ENCODE measurements at regions not wholly inside any gene's neighbourhood (a gene's known extent, or its start where the extent isn't known, plus 50 kb on each side); places are given as distances from the start of the nearest gene placed in this dataset.
"Not testable (repeated sequence)": the region's sequence is repeated elsewhere in the genome, so short reads cannot be mapped to it uniquely, and the experiment has no call there.

DNA sequence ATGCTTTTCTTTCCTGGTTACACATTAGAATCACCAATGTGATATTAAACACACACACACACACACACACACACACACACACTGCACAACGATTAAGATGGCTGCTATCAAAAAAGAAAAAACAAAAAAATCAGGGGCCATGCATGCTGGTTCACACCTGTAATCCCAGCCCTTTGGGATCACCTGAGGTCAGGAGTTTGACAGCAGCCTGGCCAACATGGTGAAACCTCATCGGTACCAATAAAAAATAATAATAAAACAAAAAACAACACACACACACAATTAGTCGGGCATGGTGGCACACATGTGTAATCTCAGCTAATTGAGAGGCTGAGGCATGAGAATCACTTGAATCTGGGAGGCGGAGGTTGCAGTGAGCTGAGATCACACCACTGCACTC lies 5290.8 kb upstream of the TPTE start:
- H3K9me3 ChIP-seq (ENCODE audit: control insufficient read depth, insufficient read depth, low read length), result peaks cover 29% of the 10 kb centered on the region
- H3K79me2 ChIP-seq (ENCODE audit: control insufficient read depth, low read length); H3K27ac ChIP-seq (ENCODE audit: low read depth, low read length): not testable (repeated sequence)

DNA sequence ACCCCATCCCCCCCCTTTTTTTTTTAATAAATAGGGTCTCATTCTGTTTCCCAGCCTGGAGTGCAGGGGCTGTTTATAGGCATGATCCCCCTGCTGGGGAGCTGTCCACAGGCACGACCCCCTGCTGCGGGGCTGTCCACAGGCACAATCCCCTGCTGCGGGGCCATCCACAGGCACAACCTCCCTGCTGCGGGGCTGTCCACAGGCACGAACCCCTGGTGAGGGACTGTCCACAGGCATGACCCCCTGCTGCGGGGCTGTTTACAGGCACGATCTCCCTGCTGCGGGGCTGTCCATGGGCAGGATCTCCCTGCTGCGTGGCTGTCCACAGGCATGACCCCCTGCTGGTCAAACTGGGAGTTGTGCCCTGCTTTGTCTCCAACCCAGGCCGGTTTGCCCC lies 5290.1 kb upstream of the TPTE start:
- not testable (repeated sequence) for H3K4me3 ChIP-seq (ENCODE audit: low read length)

More for the DNA sequence above, 5290.8 kb upstream of the TPTE start:
- not testable (repeated sequence) for H3K4me3 ChIP-seq (ENCODE audit: low read length); H3K9me2 ChIP-seq (replicated peaks; ENCODE audit: control insufficient read depth, low read length); H3K27me3 ChIP-seq (ENCODE audit: control insufficient read depth, low read length); H3F3A ChIP-seq (ENCODE audit: control insufficient read depth, insufficient read depth); H3K4me2 ChIP-seq (ENCODE audit: low read length); H4K20me1 ChIP-seq (ENCODE audit: control insufficient read depth, insufficient read depth, low read depth, low read length); H3K36me3 ChIP-seq (ENCODE audit: control insufficient read depth, low read length); H3K4me1 ChIP-seq (ENCODE audit: control insufficient read depth, low read length)

DNA sequence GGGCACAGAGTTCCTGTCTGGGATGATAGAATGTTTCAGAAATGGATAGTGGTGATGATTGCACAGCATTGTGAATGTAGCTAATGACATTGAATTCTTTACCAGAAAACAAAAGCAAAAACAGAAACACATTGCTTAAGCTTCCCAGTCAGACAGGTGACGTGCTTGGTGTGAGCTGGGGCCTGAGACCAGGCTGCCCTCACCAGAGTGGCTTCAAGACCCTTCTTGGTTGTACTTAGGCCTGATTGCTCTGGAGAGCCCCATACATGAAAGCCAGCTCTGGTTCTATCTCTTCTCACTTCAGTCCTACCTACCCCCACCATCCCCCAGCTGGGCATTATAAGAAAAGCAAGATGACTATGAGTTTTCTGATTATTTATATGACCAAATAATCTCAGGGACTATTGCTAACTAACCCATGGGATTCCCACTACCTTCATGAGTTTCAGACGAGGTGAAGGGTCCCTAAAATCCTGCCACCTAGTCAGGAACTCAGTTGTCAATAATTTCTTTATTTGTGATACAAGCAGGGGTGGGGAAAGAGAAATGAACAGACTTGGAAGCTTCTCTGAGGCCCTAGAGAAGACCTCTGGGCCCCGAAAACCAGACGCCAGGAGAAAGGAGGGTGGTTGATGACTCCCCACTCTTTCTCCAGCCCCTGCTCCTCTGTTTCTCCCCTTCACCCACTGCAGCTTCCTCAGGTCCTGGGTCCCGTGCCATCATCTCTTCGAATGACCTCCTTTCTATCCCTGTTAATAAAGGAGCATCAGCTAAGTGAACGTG lies 5289.0 kb upstream of the TPTE start:
- not testable (repeated sequence) for H3K27ac ChIP-seq (ENCODE audit: low read depth, low read length); H3F3A ChIP-seq (ENCODE audit: control insufficient read depth, insufficient read depth); H3K4me1 ChIP-seq (ENCODE audit: control insufficient read depth, low read length); H3K4me2 ChIP-seq (ENCODE audit: low read length); H3K4me3 ChIP-seq (ENCODE audit: low read length); H3K79me2 ChIP-seq (ENCODE audit: control insufficient read depth, low read length); H3K36me3 ChIP-seq (ENCODE audit: control insufficient read depth, low read length); H3K9me2 ChIP-seq (replicated peaks; ENCODE audit: control insufficient read depth, low read length); H3K27me3 ChIP-seq (ENCODE audit: control insufficient read depth, low read length); H4K20me1 ChIP-seq (ENCODE audit: control insufficient read depth, insufficient read depth, low read depth, low read length)
- peaks cover 34% of the 10 kb centered on the region for H3K9me3 ChIP-seq (ENCODE audit: control insufficient read depth, insufficient read depth, low read length)

More for the DNA sequence above, 5290.1 kb upstream of the TPTE start:
- not testable (repeated sequence) for H3K9me2 ChIP-seq (replicated peaks; ENCODE audit: control insufficient read depth, low read length); H3F3A ChIP-seq (ENCODE audit: control insufficient read depth, insufficient read depth); H3K79me2 ChIP-seq (ENCODE audit: control insufficient read depth, low read length); H3K4me1 ChIP-seq (ENCODE audit: control insufficient read depth, low read length); H3K4me2 ChIP-seq (ENCODE audit: low read length); H4K20me1 ChIP-seq (ENCODE audit: control insufficient read depth, insufficient read depth, low read depth, low read length); H3K36me3 ChIP-seq (ENCODE audit: control insufficient read depth, low read length); H3K27ac ChIP-seq (ENCODE audit: low read depth, low read length); H3K27me3 ChIP-seq (ENCODE audit: control insufficient read depth, low read length)
- H3K9me3 ChIP-seq (ENCODE audit: control insufficient read depth, insufficient read depth, low read length), result peaks cover 29% of the 10 kb centered on the region

DNA sequence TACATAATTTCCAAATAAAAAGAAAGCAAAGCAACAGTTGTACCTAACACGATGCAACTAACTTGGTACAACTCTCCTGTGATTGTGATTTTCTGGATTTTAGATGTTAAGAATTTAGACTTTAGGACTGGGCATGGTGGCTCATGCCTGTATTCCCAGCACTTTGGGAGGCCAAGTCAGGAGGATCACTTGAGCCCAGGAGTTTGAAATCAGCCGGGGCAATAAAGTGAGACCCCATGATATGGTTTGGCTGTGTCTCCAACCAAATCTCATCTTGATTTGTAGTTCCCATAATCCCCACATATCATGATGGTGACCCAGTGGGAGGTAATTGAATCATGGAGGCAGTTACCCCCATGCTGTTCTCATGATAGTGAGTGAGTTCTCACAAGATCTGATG lies 5285.6 kb upstream of the TPTE start:
- not testable (repeated sequence) for H3K4me3 ChIP-seq (ENCODE audit: low read length); H3K9me2 ChIP-seq (replicated peaks; ENCODE audit: control insufficient read depth, low read length); H3F3A ChIP-seq (ENCODE audit: control insufficient read depth, insufficient read depth); H3K4me1 ChIP-seq (ENCODE audit: control insufficient read depth, low read length); H3K4me2 ChIP-seq (ENCODE audit: low read length); H3K27me3 ChIP-seq (ENCODE audit: control insufficient read depth, low read length); H3K36me3 ChIP-seq (ENCODE audit: control insufficient read depth, low read length); H3K79me2 ChIP-seq (ENCODE audit: control insufficient read depth, low read length); H4K20me1 ChIP-seq (ENCODE audit: control insufficient read depth, insufficient read depth, low read depth, low read length); H3K27ac ChIP-seq (ENCODE audit: low read depth, low read length)
- peaks cover 24% of the 10 kb centered on the region for H3K9me3 ChIP-seq (ENCODE audit: control insufficient read depth, insufficient read depth, low read length)

- not testable (repeated sequence) for H3K79me2 ChIP-seq (ENCODE audit: control insufficient read depth, low read length); H3K4me1 ChIP-seq (ENCODE audit: control insufficient read depth, low read length); H3K4me2 ChIP-seq (ENCODE audit: low read length); H3K36me3 ChIP-seq (ENCODE audit: control insufficient read depth, low read length); H3K27me3 ChIP-seq (ENCODE audit: control insufficient read depth, low read length); H3K4me3 ChIP-seq (ENCODE audit: low read length); H3K9me2 ChIP-seq (replicated peaks; ENCODE audit: control insufficient read depth, low read length); H4K20me1 ChIP-seq (ENCODE audit: control insufficient read depth, insufficient read depth, low read depth, low read length); H3K27ac ChIP-seq (ENCODE audit: low read depth, low read length); H3F3A ChIP-seq (ENCODE audit: control insufficient read depth, insufficient read depth)
- H3K9me3 ChIP-seq (ENCODE audit: control insufficient read depth, insufficient read depth, low read length), result peaks cover 21% of the 10 kb centered on the region
Observed at GRCh38 chr21:5236846-5237675, 5284.3 kb upstream of the TPTE start.

DNA sequence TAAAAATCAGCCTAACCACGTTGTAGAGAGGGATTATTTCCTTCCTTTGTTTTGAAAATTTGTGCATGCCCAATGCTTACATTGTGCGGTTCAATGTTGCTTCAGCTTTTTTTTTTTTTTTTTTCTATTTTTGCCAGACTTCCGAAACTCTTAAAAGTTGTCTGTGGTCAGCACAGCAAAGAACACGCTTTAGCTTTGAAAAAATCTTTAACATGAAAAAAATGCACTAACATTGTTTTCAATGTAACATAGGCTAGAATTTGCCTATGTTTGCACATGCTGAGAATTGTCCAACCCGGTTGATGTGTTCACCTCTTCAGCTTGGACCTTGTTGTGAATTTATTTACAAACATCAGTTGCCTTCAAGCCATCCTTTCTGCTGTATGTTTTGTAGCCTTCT lies 5280.9 kb upstream of the TPTE start:
- not testable (repeated sequence) for H3K4me2 ChIP-seq (ENCODE audit: low read length); H3K36me3 ChIP-seq (ENCODE audit: control insufficient read depth, low read length); H3K79me2 ChIP-seq (ENCODE audit: control insufficient read depth, low read length); H3K9me2 ChIP-seq (replicated peaks; ENCODE audit: control insufficient read depth, low read length); H3K4me1 ChIP-seq (ENCODE audit: control insufficient read depth, low read length); H4K20me1 ChIP-seq (ENCODE audit: control insufficient read depth, insufficient read depth, low read depth, low read length); H3K27ac ChIP-seq (ENCODE audit: low read depth, low read length); H3F3A ChIP-seq (ENCODE audit: control insufficient read depth, insufficient read depth); H3K27me3 ChIP-seq (ENCODE audit: control insufficient read depth, low read length); H3K4me3 ChIP-seq (ENCODE audit: low read length)
- peaks cover 15% of the 10 kb centered on the region; the same call in 1 of the 2 replicates for H3K9me3 ChIP-seq (ENCODE audit: control insufficient read depth, insufficient read depth, low read length)

- not testable (repeated sequence) for H3K79me2 ChIP-seq (ENCODE audit: control insufficient read depth, low read length); H3K27me3 ChIP-seq (ENCODE audit: control insufficient read depth, low read length); H3K9me2 ChIP-seq (replicated peaks; ENCODE audit: control insufficient read depth, low read length); H3K36me3 ChIP-seq (ENCODE audit: control insufficient read depth, low read length); H3K4me2 ChIP-seq (ENCODE audit: low read length); H3K27ac ChIP-seq (ENCODE audit: low read depth, low read length); H3F3A ChIP-seq (ENCODE audit: control insufficient read depth, insufficient read depth); H4K20me1 ChIP-seq (ENCODE audit: control insufficient read depth, insufficient read depth, low read depth, low read length); H3K4me3 ChIP-seq (ENCODE audit: low read length); H3K4me1 ChIP-seq (ENCODE audit: control insufficient read depth, low read length)
- peaks cover 18% of the 10 kb centered on the region; the same call in 1 of the 2 replicates for H3K9me3 ChIP-seq (ENCODE audit: control insufficient read depth, insufficient read depth, low read length)
Observed at GRCh38 chr21:5242732-5243131, 5278.7 kb upstream of the TPTE start.

GRCh38 chr21:5243257-5243656 lies 5278.1 kb upstream of the TPTE start:
- not testable (repeated sequence) for H3K9me2 ChIP-seq (replicated peaks; ENCODE audit: control insufficient read depth, low read length); H3K79me2 ChIP-seq (ENCODE audit: control insufficient read depth, low read length); H4K20me1 ChIP-seq (ENCODE audit: control insufficient read depth, insufficient read depth, low read depth, low read length); H3K4me3 ChIP-seq (ENCODE audit: low read length); H3K27ac ChIP-seq (ENCODE audit: low read depth, low read length); H3K36me3 ChIP-seq (ENCODE audit: control insufficient read depth, low read length); H3F3A ChIP-seq (ENCODE audit: control insufficient read depth, insufficient read depth); H3K4me2 ChIP-seq (ENCODE audit: low read length); H3K4me1 ChIP-seq (ENCODE audit: control insufficient read depth, low read length); H3K27me3 ChIP-seq (ENCODE audit: control insufficient read depth, low read length)
- peaks cover 18% of the 10 kb centered on the region; the same call in 1 of the 2 replicates for H3K9me3 ChIP-seq (ENCODE audit: control insufficient read depth, insufficient read depth, low read length)
